Heart left ventricle (tissue), 13 donors: ENCODE measurements at regions not wholly inside any gene's neighbourhood (a gene's known extent, or its start where the extent isn't known, plus 50 kb on each side); places are given as distances from the start of the nearest gene placed in this dataset.

ENCODE experiments used
- POLR2A ChIP-seq, 2 donors: fragments of 450-650 bp; IDR thresholded peaks; one replicate each; pipeline ENCODE4 v1.6.1; 2017; ENCODE audit warnings: antibody characterized with exemption in 2 of 2, mild to moderate bottlenecking in 2 of 2, moderate library complexity in 2 of 2
- TF ChIP-seq, protein P1 (sequence below), 12 donors: fragments of 200-600 bp; sonication (generic) in 4 of 12; IDR thresholded peaks; one replicate each; pipeline versions ENCODE4 v1.5.0 to v1.8.0; 2018 to 2022; ENCODE audit warnings: antibody characterized with exemption in 12 of 12, mild to moderate bottlenecking in 5 of 12
- donor health status: ischemic (EF 13 %, LVEDD 7.1; RV severe dilation, severe dysfunction).
- donor health status: DM: no; HTN: yes; CAD: no.
- donor health status: DM: no; HTN: no; CAD: no.
- donor health status: ischemic (EF 25% LVEDD 6.9; RV normal size, moderate dysfunction).
- donor health status: ischemic (EF 25% LVEDD 5.7; RV mildly dilated, moderate dysfunction).
- donor health status: ischemic (EF 35%, LVEDD 5.7; RV mildly dilated, moderate dysfunction).
- donor health status: nonischemic (EF 11% LVEDD 7.7; RV severe dilation, severe dysfunction).
- donor health status: DM: yes; HTN: yes; CAD: no.
- donor health status: PGD.
- donor health status: ischemic (EF 29% LVEDD 5.4; RV normal size, mild dysfunction).
- donor health status: nonischemic (EF 23%, LVEDD 6.1; RV moderate dilation, normal function).

DNA sequence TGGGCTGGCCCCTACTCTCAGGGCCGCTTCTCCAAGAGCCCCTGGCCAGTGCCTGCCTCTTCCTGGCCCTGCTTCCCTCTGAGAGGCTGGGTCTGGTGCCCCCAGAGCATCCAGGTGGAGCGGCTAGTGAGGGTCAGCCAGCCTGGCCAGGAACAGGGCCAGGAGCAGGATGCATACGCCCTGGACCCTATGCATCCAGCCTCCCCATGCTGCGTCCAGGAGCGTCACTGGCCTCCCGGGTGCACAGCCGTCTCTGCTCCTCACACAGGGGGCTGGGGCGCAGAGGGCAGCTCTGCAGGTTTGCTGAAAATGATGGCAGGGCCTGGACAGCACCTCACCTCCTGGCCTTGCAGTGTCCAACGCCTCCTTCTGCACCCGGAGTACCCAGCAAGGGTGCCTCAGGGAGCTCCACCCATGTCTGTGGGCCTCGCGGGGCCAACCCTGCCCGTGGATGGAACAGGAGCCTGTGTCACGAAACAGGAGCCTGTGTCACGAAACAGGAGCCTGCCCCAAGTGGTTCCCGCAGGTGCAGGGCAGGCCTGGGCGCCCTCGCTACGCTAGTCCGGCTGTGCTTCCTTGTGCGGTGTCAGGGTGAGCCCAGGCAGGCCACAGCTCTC lies 246.2 kb upstream of the PPP2R2D start:
- TF ChIP-seq, protein P1, sequence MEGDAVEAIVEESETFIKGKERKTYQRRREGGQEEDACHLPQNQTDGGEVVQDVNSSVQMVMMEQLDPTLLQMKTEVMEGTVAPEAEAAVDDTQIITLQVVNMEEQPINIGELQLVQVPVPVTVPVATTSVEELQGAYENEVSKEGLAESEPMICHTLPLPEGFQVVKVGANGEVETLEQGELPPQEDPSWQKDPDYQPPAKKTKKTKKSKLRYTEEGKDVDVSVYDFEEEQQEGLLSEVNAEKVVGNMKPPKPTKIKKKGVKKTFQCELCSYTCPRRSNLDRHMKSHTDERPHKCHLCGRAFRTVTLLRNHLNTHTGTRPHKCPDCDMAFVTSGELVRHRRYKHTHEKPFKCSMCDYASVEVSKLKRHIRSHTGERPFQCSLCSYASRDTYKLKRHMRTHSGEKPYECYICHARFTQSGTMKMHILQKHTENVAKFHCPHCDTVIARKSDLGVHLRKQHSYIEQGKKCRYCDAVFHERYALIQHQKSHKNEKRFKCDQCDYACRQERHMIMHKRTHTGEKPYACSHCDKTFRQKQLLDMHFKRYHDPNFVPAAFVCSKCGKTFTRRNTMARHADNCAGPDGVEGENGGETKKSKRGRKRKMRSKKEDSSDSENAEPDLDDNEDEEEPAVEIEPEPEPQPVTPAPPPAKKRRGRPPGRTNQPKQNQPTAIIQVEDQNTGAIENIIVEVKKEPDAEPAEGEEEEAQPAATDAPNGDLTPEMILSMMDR (IDR thresholded peaks at IDR 0.05): no peak
- TF ChIP-seq POLR2A (IDR thresholded peaks at IDR 0.05): no peak
